ENCODE measurements at regions not wholly inside any gene's neighbourhood (a gene's known extent, or its start where the extent isn't known, plus 50 kb on each side); places are given as distances from the start of the nearest gene placed in this dataset.

DNA sequence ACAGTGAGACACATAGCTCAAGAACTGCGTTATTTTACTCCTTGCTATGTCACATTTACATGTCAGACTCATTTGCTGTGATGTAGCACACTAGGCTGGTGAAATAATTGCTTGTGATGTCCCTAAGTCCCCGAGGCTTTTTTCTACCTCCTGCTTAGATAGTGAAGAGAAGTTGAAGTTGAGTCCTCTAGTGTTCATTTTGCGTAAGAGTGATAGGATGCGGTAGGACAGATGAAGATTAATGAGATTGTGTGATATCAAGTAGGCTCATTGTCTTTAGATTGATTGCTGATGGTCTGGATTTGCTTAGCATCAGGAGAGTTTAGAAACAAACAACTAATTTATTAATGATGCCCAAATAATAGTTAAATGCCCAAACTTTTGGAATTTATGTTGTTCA lies 173.6 kb upstream of the NUDT6 start:
- H3K4me3 Mint-ChIP-seq = no peak overlapping the region
- no peaks in the 10 kb centered on the region for H3K27me3 Mint-ChIP-seq
- H3K9me3 Mint-ChIP-seq (ENCODE audit: low read depth) = no peaks in the 10 kb centered on the region
- no peak overlapping the region for H3K27ac Mint-ChIP-seq
- H3K36me3 Mint-ChIP-seq = peaks cover 20% of the 10 kb centered on the region
- no peaks in the 10 kb centered on the region for H3K4me1 Mint-ChIP-seq (ENCODE audit: low read depth)

DNA sequence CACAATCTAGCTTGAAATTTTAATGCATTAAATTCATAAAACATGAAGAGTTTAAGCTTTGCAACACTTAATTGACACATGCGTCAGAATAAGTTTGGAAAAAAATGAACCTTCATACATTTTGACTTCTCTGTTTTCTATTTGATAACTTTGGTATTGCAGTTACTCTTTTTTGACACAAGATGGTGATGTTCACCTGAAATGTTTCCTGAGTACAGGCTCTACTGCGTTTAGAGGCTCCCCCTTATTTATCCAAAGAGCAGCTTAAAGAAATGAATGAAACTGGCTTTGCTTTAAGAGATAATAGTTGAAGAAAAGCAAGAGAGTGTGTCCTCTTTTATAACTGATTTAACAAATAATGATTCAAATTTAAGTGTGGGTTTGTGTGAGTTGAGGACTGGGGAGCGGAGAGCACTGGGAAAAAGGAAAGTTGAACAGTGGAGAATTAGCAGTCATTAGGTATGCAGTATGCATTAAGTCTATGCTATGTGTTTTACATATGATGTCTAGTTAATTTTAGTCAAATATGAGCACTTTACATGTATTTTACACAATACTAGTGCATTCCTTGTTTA lies 180.6 kb upstream of the NUDT6 start:
- H3K36me3 Mint-ChIP-seq = peaks cover 8% of the 10 kb centered on the region
- H3K9me3 Mint-ChIP-seq (ENCODE audit: low read depth) = no peaks in the 10 kb centered on the region
- H3K4me3 Mint-ChIP-seq = no peak overlapping the region
- H3K27me3 Mint-ChIP-seq = no peaks in the 10 kb centered on the region
- no peaks in the 10 kb centered on the region for H3K4me1 Mint-ChIP-seq (ENCODE audit: low read depth)
- no peak overlapping the region for H3K27ac Mint-ChIP-seq

DNA sequence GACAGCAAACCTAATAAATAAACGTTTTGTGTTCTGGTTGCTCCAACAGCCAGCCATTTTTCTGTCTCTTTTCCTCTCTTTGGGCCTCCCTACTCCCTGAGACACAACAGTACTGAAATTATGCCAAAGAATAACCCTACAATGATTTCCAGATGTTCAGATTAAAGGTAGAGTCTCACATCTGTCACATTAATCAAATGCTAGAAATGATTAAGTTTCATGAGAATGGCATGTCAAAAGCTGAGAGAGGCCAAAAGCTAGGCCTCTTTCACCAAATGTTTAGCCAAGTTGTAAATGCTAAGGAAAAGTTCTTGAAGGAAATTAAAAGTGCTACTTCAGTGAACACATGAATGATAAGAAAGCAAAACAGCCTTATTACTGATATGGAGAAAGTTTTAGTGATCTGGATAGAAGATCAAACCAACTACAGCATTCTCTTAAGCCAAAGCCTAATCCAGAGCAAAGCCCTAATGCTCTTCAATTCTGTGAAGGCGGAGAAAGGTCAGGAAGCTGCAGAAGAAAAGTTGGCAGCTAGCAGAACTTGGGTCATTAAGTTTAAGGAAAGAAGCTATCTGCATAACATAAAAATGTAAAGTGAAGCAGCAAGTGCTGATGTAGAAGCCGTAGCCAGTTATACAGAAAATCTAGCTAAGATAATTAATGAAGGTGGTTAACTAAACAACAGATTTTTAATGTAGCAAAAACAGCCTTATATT lies 182.1 kb upstream of the NUDT6 start:
- Mint-ChIP-seq H3K9me3 (ENCODE audit: low read depth) (no peaks in the 10 kb centered on the region), H3K27me3 (no peaks in the 10 kb centered on the region), H3K36me3 (peaks cover 6% of the 10 kb centered on the region), H3K4me3 (no peak overlapping the region), H3K27ac (no peak overlapping the region), H3K4me1 (ENCODE audit: low read depth) (no peaks in the 10 kb centered on the region)

DNA sequence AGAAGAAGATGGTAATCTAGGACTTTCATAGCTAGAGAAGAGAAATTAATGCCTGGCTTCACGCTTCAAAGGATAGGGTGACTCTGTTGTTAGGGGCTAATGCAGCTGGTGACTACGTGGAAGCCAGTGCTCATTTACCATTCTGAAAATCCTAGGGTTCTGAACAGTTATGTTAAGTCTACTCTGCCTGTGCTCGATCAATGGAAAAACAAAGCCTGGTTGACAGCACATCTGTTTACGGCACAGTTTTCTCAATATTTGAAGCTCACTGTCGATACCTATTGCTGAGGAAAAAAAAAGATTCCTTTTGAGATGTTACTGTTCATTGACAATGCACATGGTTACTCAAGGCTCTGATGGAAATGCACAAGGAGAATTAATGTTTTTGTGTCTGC lies 182.6 kb upstream of the NUDT6 start:
- H3K27ac Mint-ChIP-seq = no peak overlapping the region
- no peaks in the 10 kb centered on the region for H3K4me1 Mint-ChIP-seq (ENCODE audit: low read depth)
- no peaks in the 10 kb centered on the region for H3K9me3 Mint-ChIP-seq (ENCODE audit: low read depth)
- H3K36me3 Mint-ChIP-seq = peaks cover 6% of the 10 kb centered on the region
- H3K27me3 Mint-ChIP-seq = no peaks in the 10 kb centered on the region
- no peak overlapping the region for H3K4me3 Mint-ChIP-seq

DNA sequence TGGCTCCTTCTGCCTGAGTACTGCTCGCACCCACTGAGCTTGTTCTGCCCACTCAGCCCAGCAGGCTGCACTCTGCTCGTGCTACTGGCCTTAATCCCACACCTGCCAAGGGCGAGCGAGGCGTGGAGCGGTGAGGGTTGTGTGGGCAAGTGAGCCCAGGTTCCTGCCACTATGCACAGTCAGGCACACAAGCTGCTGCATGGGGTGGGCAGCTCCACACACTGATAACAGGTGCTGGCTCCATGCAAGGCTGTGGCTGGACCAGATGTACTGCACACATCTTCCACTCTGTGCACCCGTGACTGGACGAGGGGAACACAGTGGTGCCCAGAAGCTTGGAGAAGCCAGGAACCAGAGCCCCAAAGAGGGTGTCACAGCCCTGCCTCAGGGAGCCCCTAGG lies 184.3 kb upstream of the NUDT6 start:
- no peaks in the 10 kb centered on the region for H3K9me3 Mint-ChIP-seq (ENCODE audit: low read depth)
- H3K36me3 Mint-ChIP-seq = peaks cover 10% of the 10 kb centered on the region
- H3K27me3 Mint-ChIP-seq = no peaks in the 10 kb centered on the region
- H3K4me3 Mint-ChIP-seq = no peak overlapping the region
- no peaks in the 10 kb centered on the region for H3K4me1 Mint-ChIP-seq (ENCODE audit: low read depth)
- H3K27ac Mint-ChIP-seq = no peak overlapping the region

DNA sequence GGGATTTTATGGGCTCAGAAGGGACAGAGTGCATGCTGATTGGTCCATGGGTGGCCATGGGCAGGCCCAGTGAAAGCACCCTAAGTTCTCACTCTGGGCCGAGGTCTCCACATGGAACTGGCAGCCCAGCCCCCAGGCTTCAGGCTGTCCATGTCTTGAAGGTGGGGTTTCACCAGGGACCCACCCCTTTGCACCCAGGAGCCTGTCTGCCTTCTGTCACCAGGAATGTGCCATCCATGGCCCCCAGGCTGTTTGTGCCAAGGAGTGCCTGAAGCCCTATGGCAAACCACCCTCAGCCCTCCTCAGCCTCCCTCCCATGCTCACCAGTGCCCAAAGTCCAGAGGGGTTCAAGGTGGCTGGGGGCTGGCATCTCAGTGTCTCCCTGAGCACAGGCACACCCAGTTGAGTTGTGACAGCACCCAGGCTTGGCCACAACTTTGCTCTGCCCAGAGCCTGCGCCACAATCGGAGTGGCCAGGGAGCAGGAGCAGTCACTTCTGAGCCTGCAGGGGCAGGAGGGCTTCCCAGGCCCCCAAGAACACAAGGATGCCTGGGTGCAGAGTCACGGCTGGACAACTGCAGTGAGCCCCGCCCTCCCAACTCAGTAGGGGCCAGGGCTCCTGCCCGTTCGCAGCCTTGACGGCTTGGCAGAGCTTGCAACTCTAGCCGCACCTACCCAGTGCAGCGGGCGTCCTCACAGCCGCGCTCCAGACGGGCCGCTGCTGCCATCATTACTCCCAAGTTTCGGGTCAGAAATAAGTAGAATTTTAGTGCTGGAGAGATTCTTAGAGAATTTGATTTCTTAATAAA lies 185.3 kb upstream of the NUDT6 start:
- no peak overlapping the region for H3K4me3 Mint-ChIP-seq
- H3K9me3 Mint-ChIP-seq (ENCODE audit: low read depth) = no peaks in the 10 kb centered on the region
- H3K36me3 Mint-ChIP-seq = peaks cover 10% of the 10 kb centered on the region
- H3K4me1 Mint-ChIP-seq (ENCODE audit: low read depth) = no peaks in the 10 kb centered on the region
- no peak overlapping the region for H3K27ac Mint-ChIP-seq
- no peaks in the 10 kb centered on the region for H3K27me3 Mint-ChIP-seq

DNA sequence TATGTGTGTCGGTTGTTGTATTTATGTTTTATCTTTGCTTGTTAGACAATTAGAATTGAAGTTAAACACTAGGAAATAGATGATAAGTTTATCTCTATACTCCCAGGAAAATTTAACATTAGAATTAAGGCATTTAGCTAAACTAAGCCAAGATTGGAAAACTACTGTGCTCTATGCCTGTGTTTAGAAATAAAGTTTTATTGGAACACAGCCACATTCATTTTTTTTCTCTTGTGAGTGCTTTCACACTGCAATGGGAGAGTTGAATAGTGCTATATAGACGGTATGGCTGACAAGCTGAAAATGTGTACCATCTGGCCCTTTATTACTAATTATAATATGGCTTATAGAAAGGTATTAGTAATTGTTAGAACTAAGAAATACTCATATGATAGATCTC lies 186.7 kb upstream of the NUDT6 start:
- H3K27ac Mint-ChIP-seq = no peak overlapping the region
- peaks cover 4% of the 10 kb centered on the region for H3K36me3 Mint-ChIP-seq
- H3K4me1 Mint-ChIP-seq (ENCODE audit: low read depth) = no peaks in the 10 kb centered on the region
- no peaks in the 10 kb centered on the region for H3K27me3 Mint-ChIP-seq
- H3K9me3 Mint-ChIP-seq (ENCODE audit: low read depth) = no peaks in the 10 kb centered on the region
- H3K4me3 Mint-ChIP-seq = no peak overlapping the region

DNA sequence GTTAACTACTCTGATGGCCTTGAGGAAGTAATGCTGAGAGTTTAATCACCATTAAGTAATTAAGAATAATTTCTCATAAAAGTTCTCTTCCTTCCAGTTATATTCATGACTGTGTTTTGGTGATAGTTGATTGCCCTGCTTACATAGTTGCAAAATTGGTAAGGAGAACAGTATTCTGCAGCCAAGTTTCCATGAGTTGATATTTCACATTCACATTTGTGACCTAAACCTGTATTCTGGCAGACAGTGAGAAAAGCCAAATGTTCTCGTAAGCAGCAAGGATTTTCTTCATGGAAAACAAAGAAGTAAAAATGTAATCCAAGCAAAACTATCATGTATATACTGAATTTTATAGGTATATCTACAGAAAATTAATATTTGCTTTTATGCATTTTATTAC lies 187.8 kb upstream of the NUDT6 start:
- no peaks in the 10 kb centered on the region for H3K27me3 Mint-ChIP-seq
- H3K36me3 Mint-ChIP-seq = peaks cover 4% of the 10 kb centered on the region
- H3K4me3 Mint-ChIP-seq = no peak overlapping the region
- H3K9me3 Mint-ChIP-seq (ENCODE audit: low read depth) = no peaks in the 10 kb centered on the region
- H3K27ac Mint-ChIP-seq = no peak overlapping the region
- H3K4me1 Mint-ChIP-seq (ENCODE audit: low read depth) = no peaks in the 10 kb centered on the region

DNA sequence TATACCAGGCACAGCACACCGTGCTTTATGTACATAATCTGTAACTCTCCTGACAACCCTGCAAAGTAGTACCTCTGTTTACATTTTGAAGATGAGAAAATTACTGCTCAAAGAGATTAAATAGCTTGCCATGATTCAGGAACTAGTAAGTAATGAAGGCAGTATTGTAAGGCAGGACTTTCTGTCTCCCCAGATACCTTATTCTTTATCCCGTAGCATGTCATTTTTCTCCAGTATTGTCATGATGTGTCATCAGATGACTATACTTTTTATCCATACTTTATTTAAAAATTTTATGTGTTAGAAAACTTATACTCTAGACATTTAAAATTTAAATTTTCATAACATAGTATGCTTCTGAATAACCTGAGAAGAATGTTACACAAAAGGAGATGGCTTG lies 188.3 kb upstream of the NUDT6 start:
- Mint-ChIP-seq H3K9me3 (ENCODE audit: low read depth) (no peaks in the 10 kb centered on the region), H3K36me3 (peaks cover 4% of the 10 kb centered on the region), H3K4me3 (no peak overlapping the region), H3K27ac (no peak overlapping the region), H3K27me3 (no peaks in the 10 kb centered on the region), H3K4me1 (ENCODE audit: low read depth) (no peaks in the 10 kb centered on the region)

DNA sequence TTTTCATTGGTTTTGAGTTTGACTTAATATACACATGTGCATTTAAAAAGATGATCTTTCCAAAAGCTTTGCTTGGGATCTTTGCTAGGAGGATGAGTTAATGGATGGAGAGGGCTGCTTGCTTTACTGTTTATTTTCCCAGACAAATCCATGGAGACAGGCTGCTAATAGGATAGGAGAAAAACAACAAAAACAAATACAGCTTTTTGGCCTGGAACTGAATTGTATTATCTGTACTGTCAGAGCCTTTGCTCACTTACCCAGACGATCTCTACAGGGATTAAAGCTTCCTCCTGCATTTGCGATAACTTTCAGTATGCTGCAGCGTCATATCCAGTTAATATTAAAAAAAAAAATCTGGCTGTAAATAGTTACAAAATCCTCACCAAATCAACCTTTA lies 190.8 kb upstream of the NUDT6 start:
- H3K27ac Mint-ChIP-seq = no peak overlapping the region
- peaks cover 6% of the 10 kb centered on the region for H3K36me3 Mint-ChIP-seq
- H3K9me3 Mint-ChIP-seq (ENCODE audit: low read depth) = no peaks in the 10 kb centered on the region
- H3K4me3 Mint-ChIP-seq = no peak overlapping the region
- H3K27me3 Mint-ChIP-seq = no peaks in the 10 kb centered on the region
- no peaks in the 10 kb centered on the region for H3K4me1 Mint-ChIP-seq (ENCODE audit: low read depth)

DNA sequence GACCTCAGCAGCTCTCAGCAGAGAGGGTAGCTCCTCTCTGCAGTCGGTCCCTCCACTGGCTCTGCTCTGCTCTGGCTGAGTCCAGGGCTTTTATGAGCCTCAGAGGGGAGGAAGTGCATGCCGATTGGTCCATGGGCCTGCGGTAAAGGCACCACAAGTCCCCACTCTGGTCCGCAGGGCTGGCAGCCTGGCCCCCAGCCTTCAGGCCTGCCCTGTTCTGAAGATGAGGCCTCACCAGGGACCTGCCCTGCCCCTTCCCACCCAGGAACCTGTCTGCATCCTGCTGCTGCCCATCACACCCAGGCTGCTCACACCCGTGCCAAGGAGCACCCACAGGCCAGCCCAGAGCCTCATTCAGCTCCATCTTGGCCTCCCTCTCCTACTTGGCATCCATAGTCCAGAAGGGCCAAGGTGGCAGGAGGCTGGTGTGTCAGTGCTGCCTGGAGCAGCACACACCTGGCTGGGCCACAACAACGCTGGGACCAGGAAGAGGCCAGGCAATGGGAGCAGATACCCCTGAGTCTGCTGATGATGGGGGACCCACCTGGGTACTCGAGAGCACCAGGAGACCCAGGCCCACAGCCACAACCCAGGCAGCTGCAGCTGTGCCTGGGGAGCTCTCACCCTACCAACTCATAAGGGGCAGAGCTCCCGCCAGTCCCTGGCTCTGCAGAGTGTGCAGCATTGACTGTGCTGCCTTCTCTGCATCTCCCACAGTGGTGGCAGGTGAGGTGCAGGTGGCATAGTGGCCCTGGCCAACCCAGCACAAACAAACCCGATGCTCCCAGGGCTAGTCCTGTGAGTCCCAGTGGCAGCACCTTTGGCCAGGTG lies 191.9 kb upstream of the NUDT6 start:
- no peaks in the 10 kb centered on the region for H3K9me3 Mint-ChIP-seq (ENCODE audit: low read depth)
- H3K27me3 Mint-ChIP-seq = no peaks in the 10 kb centered on the region
- H3K36me3 Mint-ChIP-seq = peaks cover 9% of the 10 kb centered on the region
- H3K4me1 Mint-ChIP-seq (ENCODE audit: low read depth) = no peaks in the 10 kb centered on the region
- H3K27ac Mint-ChIP-seq = no peak overlapping the region
- H3K4me3 Mint-ChIP-seq = no peak overlapping the region

DNA sequence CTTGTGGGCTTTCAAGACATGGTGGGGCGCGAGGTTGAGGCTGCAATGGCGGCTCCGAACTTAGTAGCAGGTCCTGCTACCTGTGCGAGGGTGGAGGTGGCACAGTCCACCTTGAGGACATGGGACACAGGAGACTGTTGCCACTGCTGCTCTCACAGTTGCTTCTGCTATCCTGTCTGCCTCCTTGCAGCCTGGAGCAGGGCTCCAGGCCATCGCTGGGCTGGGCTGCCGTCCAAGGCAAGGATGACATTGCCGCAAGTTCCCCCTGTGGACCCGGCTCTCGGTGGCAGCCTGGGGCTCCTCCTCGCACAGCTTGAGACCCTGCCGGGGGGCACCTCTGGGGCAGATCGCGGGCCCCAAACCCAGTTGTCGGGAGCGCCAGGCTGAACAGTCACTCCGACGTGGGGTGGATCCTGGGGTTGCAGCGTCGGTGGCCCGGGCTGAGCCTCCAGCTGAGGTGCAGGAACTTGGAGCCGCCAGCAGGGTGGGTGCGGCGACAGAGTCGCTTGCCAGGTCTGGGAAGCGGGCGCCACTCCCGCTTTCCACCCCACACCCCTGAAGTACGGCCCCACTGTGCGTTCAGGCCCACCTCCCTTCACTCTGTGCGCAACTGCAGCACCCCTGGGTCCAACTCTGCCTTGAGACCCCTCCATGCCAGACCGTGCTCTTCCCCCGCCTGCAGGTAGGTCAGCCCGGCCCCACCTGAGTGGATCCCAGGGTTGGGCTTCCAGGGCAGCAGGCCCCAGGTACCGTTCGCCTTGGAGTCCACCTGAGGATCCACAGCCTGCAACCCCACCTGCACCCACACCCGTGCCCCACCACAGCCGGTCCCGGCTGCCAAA lies 192.7 kb upstream of the NUDT6 start:
- Mint-ChIP-seq H3K4me1 (ENCODE audit: low read depth) (no peaks in the 10 kb centered on the region), H3K27me3 (no peaks in the 10 kb centered on the region), H3K4me3 (no peak overlapping the region), H3K9me3 (ENCODE audit: low read depth) (no peaks in the 10 kb centered on the region), H3K27ac (no peak overlapping the region), H3K36me3 (peaks cover 9% of the 10 kb centered on the region)

DNA sequence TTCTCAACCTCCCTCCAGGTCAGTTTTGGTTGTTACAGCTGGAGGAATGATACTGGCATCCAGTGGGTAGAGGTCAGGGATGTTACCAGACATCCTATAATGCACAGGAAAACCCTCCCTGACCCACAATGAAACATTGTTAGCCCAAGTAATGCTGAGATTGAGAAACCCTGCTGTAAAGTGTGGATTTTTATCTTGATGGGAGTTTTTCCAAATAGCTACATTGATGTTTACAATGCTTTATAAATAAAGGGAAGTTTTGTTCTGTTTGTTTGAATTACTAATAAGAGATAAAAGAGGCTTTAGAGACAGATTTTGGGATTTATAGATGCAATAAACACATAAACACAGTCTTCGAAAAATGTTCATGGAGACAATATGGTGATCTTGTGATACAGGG lies 194.0 kb upstream of the NUDT6 start:
- H3K27me3 Mint-ChIP-seq = no peaks in the 10 kb centered on the region

DNA sequence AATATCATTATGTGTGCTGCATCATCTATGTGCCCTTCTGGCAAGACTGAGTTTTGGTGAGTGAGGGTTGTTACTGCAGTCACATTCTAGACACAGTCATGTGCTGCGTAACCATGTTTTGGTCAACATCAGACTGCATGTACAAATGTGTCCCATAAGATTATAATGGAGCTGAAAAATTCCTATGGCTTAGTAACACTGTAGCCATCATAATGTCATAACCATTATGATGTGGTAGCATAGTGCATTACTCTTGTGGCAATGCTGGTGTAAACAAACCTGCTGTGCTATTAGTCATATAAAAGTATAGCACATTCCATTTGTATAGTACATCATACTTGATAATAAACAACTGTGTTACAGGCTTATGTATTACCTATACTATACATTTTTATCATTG lies 198.1 kb upstream of the NUDT6 start:
- Mint-ChIP-seq H3K4me3 (no peak overlapping the region), H3K27ac (no peak overlapping the region), H3K9me3 (ENCODE audit: low read depth) (no peaks in the 10 kb centered on the region), H3K36me3 (peaks cover 13% of the 10 kb centered on the region), H3K27me3 (no peaks in the 10 kb centered on the region), H3K4me1 (ENCODE audit: low read depth) (no peaks in the 10 kb centered on the region)

More for the DNA sequence above, 194.0 kb upstream of the NUDT6 start:
- Mint-ChIP-seq H3K27ac (no peak overlapping the region), H3K4me3 (no peak overlapping the region), H3K4me1 (ENCODE audit: low read depth) (no peaks in the 10 kb centered on the region), H3K9me3 (ENCODE audit: low read depth) (no peaks in the 10 kb centered on the region), H3K36me3 (peaks cover 5% of the 10 kb centered on the region)

Measured in activated naive CD8-positive, alpha-beta T cell (primary cell).